Adrenal gland (tissue), 9 donors: ENCODE measurements at regions not wholly inside any gene's neighbourhood (a gene's known extent, or its start where the extent isn't known, plus 50 kb on each side); places are given as distances from the start of the nearest gene placed in this dataset.

Source experiments
- DNase-seq, 7 donors: peaks; one replicate each; pipeline ENCODE4 v3.0.0-alpha.2; 2019 to 2020
- H3K27ac ChIP-seq, 5 donors: fragments of 200-600 bp; sonication (generic) in 4 of 5; 1 replicate in 3 of 5; 2 replicates in 2 of 5; pipeline versions ENCODE4 v1.5.1 to v1.8.0; 2016 to 2020; ENCODE audit warnings: mild to moderate bottlenecking in 1 of 5
- H3K27me3 ChIP-seq: fragments of 200-600 bp; 2 replicates; pipeline ENCODE4 v1.8.0; 2021
- H3K36me3 ChIP-seq, 2 donors: fragments of 200-600 bp; replicated peaks in 1 of 2; 1 replicate in 1 of 2; 2 replicates in 1 of 2; pipeline versions ENCODE4 v1.5.1 to v1.8.0; 2018 to 2022
- H3K4me1 ChIP-seq, 2 donors: fragments of 200-600 bp; replicated peaks in 1 of 2; 1 replicate in 1 of 2; 2 replicates in 1 of 2; pipeline versions ENCODE4 v1.5.1 to v1.8.0; 2018 to 2021
- H3K4me3 ChIP-seq, 4 donors: fragments of 200-600 bp; sonication (generic) in 3 of 4; one replicate each; pipeline ENCODE4 v1.5.1; 2016 to 2018
- H3K9me3 ChIP-seq, 3 donors: fragments of 200-600 bp; sonication (generic) in 1 of 3; replicated peaks in 1 of 3; 1 replicate in 2 of 3; 2 replicates in 1 of 3; pipeline versions ENCODE4 v1.5.1 to v1.8.0; 2016 to 2021
- CTCF ChIP-seq, 6 experiments: fragments of 450-650 bp in 4 of 6; fragments of 200-600 bp in 2 of 6; sonication (generic) in 1 of 6; IDR thresholded peaks; 1 replicate in 5 of 6; 2 replicates in 1 of 6; pipeline versions ENCODE4 v1.5.1 to v1.8.0; 2016 to 2021; ENCODE audit warnings: antibody characterized with exemption in 6 of 6, mild to moderate bottlenecking in 2 of 6, moderate library complexity in 1 of 6
- POLR2A ChIP-seq, 2 donors: fragments of 450-650 bp; IDR thresholded peaks; one replicate each; pipeline ENCODE4 v1.6.1; 2017; ENCODE audit warnings: antibody characterized with exemption in 2 of 2, mild to moderate bottlenecking in 2 of 2, moderate library complexity in 1 of 2
- WGBS, 4 donors: extraction: QIAGEN DNeasy Blood & Tissue Kit in 2 of 4; methylation state at CpG; one replicate each; pipeline versions ENCODE4 v1.1.5 to v1.1.7; 2013 to 2017; 5-methylcytosine and 5-hydroxymethylcytosine counted together
- intact Hi-C, 2 donors: fragments of 100-400 bp; cut with DNase I; formaldehyde crosslinking; loops; one replicate each; pipeline versions ENCODE4 v1.14.1 to v1.15.0; 2022 to 2023
- donor health status: healthy with polysubstance abuse.
- donor health status: Bipolar disorder and iron deficiency.
- donor health status: DM: yes; HTN: yes; CAD: no.
- donor health status: DM: no; HTN: no; CAD: no.
- donor health status: DM: no; HTN: no; CAD: no.

- H3K9me3 ChIP-seq: no peaks in the 10 kb centered on the region
- TF ChIP-seq POLR2A (IDR thresholded peaks at IDR 0.05): no peak
- no peak for TF ChIP-seq CTCF (IDR thresholded peaks at IDR 0.05)
- no peak for DNase-seq
- no peaks in the 10 kb centered on the region for H3K4me1 ChIP-seq
- H3K4me3 ChIP-seq: no peak overlapping the region
- H3K27ac ChIP-seq: no peak overlapping the region
- intact Hi-C loops: no loop called here
- H3K27me3 ChIP-seq: no peaks in the 10 kb centered on the region
- WGBS, 4 donors: 74 to 86% (median 80%) methylated on average over 5 of the region's 5 CpGs
- H3K36me3 ChIP-seq: no peaks in the 10 kb centered on the region
These were observed 112.9 kb downstream of the CEP44 start for GRCh38 chr4:174396599-174397110.

- Histone ChIP-seq H3K4me1 (no peaks in the 10 kb centered on the region), H3K27ac (no peak overlapping the region), H3K36me3 (no peaks in the 10 kb centered on the region), H3K4me3 (no peak overlapping the region), H3K9me3 (no peaks in the 10 kb centered on the region), H3K27me3 (no peaks in the 10 kb centered on the region)
- TF ChIP-seq POLR2A (IDR thresholded peaks at IDR 0.05): no peak
- TF ChIP-seq CTCF (IDR thresholded peaks at IDR 0.05): no peak
- DNase-seq: no peak
- WGBS, 4 donors: 19 to 42% (median 26%) methylated on average over 2 of the region's 2 CpGs
- intact Hi-C loops: no loop called here
These were observed 111.2 kb downstream of the CEP44 start for GRCh38 chr4:174394915-174395314.

GRCh38 chr4:174389439-174389838 is 105.7 kb downstream of the CEP44 start:
- no peak overlapping the region for H3K4me3 ChIP-seq
- no peak for DNase-seq
- no peaks in the 10 kb centered on the region for H3K27me3 ChIP-seq
- intact Hi-C loops: no loop called here
- no peak overlapping the region for H3K27ac ChIP-seq
- H3K9me3 ChIP-seq: no peaks in the 10 kb centered on the region
- no peaks in the 10 kb centered on the region for H3K4me1 ChIP-seq
- TF ChIP-seq CTCF (IDR thresholded peaks at IDR 0.05): no peak
- no peak for TF ChIP-seq POLR2A (IDR thresholded peaks at IDR 0.05)
- H3K36me3 ChIP-seq: no peaks in the 10 kb centered on the region
- WGBS, 4 donors: 77 to 89% (median 82%) methylated on average over 1 of the region's 1 CpG

GRCh38 chr4:174388461-174389145 is 104.9 kb downstream of the CEP44 start:
- TF ChIP-seq POLR2A (IDR thresholded peaks at IDR 0.05) (no peak), CTCF (IDR thresholded peaks at IDR 0.05) (no peak)
- no peak for DNase-seq
- Histone ChIP-seq H3K4me1 (no peaks in the 10 kb centered on the region), H3K27me3 (no peaks in the 10 kb centered on the region), H3K36me3 (no peaks in the 10 kb centered on the region), H3K4me3 (no peak overlapping the region), H3K27ac (no peak overlapping the region), H3K9me3 (no peaks in the 10 kb centered on the region)
- intact Hi-C loops: no loop called here
